Hypothalamus (tissue), 51 donors: ENCODE measurements at regions not wholly inside any gene's neighbourhood (a gene's known extent, or its start where the extent isn't known, plus 50 kb on each side); places are given as distances from the start of the nearest gene placed in this dataset.

Experiments used
- DNase-seq, 51 donors: peaks; one replicate each; lab custom pipeline; 2025; lab: John Stamatoyannopoulos, UW

DNA sequence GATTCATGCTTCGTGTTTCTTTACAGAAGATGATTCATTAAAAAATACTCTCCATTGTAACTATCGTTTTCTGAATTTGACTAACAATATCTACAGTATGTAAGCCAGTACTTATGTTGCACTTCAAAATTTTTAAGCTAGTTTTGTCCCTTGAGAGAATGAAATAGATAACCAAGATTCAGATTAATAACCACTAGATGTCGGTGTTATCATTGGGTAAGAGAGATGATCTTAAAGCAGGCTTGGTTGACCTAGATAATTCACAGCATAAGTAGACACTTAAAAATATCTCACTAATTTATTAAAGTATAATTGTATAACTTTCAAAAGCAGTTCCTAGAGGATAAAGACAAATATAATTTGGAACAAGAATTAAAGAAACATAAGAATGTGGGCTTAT lies 430.9 kb downstream of the C4orf33 start:
- DNase-seq = no peak

DNA sequence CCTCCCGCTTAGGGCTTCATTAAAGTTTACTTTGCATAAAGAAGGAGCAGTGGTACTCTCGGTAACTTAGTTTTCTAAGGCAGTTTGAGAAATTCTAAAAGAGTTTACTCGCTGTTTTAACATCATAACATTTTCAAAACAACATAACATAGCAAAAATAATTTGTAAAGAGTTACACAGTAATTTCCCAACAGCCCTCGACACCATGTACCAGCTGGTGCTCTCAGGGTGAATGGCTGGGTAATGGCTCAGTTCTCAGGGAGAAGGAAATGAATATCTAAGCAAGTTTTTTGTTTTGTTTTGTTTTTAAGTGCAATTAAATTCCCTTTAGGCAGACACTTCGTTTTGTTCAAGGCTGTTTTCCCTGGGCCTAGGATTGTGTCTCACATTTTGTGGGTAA lies 435.3 kb downstream of the C4orf33 start:
- DNase-seq = no peak

DNA sequence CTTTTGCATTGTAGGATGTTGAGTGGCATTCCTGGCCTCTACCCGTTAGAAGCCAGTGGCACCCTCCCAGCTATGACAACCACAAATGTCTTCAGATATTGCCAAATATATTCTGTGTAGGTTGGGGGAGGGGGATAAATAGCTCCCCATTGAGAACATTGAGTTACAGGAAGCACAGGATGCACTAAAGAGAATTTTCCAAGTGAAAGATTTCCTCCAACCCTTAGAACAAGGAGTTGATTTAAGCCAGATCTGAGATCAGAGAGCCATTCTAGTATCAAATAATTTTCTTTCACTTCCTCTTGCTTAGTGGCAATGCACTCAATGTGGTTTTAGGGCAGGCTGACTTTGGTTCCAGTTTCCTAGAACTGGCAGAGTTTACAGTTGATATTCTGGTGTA lies 436.6 kb downstream of the C4orf33 start:
- no peak for DNase-seq

DNA sequence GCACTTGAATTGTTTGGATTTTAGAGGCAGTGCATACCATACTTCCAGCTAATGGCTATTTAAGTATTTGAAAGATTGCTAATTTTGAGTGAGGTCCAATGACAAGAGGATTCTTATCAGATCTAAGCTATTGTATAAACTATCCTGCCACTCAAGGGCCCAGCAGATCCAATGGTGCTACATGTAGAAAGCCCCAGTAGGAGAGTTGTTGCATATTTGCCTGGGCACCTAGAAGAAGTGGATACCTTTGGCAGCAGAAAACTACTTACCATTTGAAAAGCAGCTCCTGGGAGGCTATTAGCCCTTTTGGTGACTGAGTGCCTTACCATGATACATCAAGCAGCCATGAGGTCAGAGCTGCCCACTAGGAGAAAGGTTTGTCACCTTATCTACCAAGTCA lies 447.3 kb downstream of the C4orf33 start:
- no peak for DNase-seq

DNA sequence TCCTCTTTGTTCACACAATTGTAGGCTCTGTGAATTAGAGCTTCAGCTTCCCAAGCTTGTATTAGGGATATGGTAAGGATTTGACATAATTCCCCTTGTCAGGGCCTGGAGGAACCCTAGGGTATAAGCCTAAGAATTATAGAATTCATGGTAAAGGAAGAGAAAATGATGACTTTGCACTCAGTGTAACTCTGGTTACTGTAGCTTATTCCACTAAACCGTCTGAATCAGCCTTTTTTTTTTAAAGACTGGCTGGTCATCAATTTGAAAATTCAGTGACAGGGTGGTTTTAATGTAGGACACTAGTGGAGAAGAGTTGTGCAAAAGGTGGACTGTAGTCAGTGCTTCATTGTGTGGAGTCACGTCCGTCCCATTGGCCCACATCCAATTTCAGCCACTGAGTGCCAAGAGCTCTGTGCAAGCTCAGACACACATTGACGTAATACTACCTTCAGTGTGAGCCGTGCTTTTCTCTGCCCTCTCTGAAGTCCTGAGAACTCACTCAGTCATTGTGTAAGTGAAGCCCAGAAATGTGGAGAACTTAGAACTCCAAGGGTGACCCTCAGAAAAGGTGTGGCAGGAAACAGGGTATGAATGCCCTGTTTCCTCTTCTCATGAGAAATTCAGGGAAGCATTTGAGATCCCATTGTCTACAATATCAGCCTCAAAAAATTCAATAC lies 449.8 kb downstream of the C4orf33 start:
- DNase-seq = peak in 3 of 51 donors; percentile 0 to 10 (median 1)

DNA sequence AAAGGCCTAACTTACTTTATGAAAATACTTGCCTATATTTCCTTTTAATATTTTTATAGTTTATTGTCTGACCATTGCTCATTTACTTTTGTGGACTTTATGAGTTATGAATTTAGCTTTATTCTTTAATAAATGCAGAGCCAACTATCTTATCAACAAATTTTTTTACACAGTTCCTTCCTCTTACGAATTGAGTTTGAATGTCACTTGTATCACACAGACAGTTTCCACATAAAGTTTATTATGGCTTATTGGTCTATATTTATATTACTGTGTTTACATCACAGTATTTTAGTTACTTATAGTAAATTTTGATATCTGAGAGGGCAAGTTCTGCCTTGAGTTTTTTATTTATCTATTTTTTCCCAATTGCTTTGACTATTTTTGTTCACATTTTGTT lies 450.6 kb downstream of the C4orf33 start:
- no peak for DNase-seq

DNA sequence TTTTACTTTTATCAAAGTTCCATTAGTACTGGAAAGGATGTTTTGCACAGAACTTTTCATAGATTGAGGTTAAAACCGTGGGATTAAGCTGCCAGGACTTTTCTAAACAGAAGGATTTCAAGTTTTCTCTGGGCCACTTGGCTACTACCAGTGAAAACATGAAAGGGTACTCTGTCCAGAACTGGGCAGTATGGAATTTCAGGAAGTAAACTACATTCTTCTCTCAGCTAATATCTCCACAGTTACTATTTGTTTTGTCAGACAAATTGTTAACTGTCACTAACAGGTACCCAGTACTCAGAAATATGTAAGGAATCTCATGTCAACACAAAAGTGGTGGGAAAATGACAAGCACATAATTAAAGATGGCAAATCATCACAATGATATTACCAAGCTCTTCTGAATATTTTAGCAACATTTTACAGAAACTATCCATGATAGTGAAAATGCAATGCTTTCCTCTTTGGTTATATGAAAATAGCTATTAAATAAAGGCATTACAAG lies 454.4 kb downstream of the C4orf33 start:
- no peak for DNase-seq

DNA sequence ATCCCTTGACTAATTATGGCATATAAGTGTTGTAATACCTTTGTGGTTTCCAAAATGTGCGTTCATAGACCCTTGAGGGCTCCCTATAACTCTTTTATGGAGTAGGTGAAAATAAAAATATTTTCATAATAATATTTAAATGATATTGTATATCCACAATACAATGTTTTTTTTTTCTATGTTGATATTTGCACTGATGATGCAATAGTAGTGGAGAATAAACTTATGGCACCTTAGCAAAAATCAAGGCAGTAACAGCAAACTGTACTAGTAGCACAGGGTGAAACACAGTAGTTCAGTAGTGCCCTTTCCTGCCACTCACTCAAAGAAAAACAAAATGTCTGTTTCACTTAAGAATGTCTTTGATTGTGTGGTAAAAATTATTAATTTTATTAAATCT lies 465.3 kb downstream of the C4orf33 start:
- no peak for DNase-seq

DNA sequence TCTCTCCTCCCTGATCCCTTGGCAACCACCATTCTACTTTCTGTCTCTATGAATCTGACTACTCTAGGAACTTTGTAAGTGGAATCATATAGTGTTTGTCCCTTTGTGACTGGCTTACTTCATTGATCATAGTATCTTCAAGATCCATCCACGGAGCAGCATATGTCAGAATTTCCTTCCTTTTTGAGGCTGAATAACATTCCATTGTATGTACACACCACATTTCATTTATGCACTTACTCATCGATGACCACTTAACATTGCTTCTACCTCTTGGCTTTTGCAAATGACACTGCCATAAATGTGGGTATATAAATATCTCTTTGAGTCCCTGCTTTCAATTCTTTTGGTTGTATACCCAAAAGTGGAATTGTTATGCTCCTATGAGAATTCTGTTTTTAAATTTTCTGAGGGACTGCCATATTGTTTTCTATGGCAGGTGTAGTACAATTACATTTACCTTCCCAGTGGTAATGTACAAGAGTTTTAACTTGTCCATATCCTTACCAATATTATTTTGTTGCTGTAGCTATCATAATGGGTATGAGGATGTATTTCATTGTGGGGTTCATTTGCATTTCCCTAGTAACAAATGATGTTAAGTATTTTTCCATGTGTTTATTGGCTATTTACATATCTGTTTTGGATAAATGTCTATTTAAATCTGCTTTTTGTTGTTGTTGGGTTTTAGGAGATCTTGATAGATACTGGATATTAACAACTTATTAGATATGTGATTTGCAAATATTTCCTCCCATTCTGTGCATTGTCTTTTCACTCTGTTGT lies 466.1 kb downstream of the C4orf33 start:
- no peak for DNase-seq

DNA sequence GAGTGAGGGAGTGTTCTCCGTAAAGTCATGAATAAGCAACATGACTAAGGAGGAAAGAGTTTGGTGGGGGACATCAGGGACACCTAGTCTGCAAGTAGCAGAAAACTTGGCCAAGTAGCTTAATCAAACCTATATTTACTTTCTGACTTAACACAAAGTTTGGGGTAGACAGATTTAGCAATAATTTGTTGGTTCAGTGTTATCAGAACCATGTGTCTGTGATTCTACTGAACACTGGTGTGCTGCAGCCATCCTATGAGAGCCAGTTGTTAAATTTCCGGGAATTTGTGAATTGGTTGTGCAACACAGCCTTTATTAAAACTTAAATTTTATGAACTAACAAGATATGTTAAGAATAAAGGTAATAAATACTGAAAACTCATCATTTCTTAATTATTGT lies 469.3 kb downstream of the C4orf33 start:
- DNase-seq = no peak

DNA sequence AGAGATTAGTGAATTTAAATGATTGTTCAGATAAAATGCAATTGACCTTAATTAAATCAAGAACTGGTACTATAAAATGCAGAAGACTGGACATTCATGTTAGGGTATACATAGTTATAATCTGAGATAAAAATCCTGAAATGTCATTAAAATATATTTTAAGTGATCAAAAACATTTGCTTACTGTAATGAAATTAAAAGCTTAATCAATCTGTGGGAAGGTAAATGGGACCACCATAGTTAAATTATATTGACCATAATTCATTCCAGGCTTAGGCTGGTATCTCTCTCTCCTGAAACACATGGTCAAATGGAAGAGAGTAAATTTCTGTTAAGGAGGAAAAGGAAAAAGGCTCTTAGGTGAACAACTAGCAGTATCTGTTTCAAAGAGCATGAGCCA lies 474.4 kb downstream of the C4orf33 start:
- DNase-seq = no peak

DNA sequence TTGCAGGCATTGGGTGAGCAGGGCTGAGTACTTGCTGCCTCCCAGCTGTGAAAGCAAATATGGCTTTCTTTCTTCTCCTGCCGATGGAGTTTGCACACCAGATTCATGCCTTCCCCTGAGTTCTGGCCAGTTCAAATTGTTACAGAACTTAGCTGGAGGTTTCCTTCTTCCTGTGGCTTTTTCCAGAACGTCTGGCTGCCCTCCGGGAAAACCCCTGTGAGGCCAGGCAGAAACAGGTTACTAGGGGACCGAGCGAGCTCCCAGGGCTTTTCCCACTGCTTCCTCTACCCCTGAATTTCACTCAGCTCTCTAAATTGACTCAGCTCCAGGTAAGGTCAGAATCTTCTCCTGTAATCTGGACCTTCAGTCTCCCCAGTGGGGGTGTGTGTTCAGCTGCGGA lies 482.4 kb downstream of the C4orf33 start:
- no peak for DNase-seq

DNA sequence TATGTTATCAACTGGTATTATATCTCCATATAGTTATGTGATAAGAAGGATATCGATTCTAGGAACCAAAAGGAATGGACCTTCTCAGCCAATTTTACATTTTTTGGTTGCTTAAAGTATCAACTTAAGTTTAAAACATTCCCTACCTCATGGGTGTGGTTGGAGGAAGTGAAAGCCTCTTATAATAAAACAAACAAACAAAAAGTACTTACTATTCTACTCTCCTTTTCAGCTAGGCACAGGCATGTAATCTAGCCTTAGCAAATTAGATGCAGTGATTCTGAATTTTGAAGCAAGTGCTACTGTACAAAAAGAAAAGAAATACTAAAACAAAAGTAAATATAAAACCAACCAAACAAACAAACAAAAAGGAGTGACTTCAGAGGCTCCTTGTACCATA lies 485.4 kb downstream of the C4orf33 start:
- DNase-seq = no peak

DNA sequence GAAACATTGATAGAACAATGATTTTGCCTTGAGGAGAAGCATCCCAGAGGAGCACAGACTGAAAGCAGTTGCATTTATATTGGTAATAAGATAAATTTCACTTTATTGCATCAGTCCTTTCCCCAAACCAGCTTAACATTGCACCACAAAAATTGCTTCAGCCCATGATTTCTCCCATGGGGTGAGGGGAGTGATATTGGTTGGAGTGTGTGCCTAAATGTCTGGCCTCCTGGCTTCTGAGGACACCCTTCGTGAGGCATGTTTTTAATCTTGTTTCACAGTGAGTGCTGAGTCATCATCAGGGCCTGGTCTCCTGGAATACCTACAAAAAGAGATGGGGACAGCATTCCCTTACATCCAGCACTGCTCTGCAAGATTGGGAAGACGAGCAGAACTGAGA lies 487.9 kb downstream of the C4orf33 start:
- no peak for DNase-seq

DNA sequence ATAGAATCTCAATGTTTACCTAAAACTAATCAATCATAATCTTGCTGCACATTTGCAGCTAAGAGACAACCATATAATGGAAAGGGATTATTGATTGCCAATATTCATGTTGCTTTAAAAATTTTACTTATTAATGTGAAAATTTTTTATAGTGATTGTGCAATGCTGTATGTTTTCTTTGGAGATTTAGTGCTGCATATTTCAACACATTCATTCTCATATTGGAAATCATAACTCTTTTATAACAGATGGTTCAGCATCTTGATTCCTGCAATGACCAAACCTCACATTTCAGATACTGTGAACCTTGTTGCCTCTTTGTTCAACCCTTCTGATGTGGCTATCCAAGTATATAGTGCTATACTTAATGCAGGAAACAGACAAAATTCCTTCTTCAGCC lies 502.6 kb downstream of the C4orf33 start:
- DNase-seq = no peak

DNA sequence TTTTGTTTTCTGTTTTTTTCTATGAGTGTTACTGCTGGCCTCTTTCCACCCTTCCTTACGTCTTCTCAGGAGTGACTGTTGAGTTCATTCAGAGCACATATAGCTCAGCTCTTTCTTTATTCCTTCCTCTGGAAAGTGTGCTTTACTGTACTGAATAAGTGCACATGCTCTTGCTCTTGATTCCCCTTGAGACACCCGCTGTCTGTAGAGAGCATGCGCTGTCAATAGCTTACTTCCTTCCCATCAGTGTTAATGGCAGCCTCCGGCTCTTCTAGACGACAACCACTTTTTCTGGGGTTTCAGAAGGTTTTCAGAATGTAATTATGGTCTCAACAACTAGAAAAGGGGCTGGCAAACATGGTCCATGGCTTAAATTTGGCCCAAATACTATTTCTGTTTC lies 504.9 kb downstream of the C4orf33 start:
- DNase-seq = no peak

DNA sequence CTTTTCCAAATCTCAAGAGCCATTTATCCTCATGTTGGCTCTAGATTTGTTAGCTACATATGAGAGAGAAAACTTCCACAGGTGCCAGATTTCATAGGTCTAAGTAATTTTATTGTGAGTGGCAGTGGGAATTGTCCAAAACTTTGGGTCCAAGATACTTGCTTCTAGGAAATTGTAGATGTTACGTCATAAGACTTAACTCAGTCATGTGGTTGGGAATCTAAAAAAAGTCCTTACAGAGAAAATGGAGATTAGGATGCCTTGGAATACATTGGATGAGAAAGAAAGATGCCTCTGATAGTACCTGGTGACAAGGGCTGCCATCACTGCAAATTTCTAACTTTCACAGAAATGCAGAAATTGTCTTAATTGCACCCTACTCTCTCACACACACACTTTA lies 506.5 kb downstream of the C4orf33 start:
- DNase-seq = no peak

DNA sequence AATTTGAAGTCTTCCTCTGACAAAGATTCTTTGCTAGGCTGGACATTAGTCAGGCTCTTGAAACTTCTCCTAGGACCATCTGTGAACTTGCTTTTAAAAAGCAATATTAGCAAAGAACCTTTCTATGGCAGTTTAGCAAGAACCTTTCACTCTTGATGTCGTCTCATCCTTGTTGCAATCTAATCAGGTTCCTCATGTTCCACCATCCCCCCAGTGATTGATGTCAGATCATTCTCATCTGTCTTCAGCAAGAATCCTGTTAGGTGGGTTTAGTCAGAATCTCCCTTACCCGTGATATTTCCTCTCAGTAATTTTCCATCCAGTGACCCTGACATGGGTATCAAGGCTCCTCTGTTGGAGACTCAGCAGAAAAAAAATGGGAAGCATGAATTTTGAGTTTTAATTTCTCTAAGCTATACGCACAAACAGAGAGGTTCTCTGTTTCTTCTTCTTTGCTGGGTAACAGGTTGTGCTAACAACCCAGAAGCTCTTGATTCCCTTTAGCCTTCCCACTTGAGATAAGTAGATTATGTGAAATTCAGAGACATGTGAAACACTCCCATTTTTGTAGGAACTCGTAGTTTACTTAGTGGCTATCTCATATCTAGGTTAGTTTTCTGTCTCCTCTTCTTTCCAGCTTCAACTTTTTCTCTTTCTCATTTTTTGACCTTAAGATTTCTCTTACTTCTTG lies 507.4 kb downstream of the C4orf33 start:
- DNase-seq = no peak

DNA sequence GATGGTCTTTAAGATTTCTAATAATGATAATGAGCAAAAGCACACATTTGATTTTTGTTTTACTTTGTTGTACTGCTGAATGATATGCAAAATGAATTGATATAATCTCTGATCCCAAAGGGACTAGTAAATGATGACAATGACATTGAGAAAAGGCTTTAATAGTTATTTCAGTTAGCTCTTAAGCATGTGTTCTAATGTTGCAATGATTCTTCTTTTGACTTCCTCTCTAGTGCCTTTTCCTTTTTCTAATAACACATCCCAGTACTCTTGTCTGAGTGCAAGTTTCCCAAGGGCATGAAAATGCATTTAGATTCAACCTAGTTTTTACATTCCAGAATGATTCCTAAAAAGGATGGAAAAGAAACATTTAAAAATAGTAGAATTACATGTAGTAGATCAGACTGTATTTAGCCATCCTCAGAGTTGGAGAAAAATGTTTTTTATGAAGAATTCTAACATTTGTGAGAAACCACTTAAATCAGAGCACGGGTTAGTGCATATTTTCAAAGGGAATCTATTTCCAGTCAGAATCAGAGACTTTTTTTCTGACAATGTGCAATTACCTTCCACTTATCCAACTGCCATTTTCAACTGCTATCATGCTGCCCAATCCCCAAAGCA lies 508.8 kb downstream of the C4orf33 start:
- DNase-seq = no peak

DNA sequence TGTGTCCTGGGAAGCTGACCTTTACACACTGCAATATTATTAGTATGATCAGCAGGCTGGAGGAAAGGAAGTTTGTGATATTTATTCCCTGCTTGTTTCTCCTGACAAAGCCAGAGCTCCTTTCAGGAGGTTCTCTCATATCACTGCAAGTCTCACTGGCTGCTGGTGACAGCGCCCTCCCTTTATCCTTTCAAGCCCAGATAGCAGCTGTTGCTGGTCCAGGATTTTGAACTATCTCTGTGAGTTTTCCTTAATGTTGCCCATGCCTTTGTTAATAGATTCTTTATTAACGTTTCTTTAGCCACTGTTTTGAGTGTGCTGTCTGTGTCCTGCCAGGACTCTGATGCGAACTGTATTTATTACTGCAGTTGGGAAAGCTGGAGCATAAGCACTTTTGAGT lies 518.7 kb downstream of the C4orf33 start:
- no peak for DNase-seq

DNA sequence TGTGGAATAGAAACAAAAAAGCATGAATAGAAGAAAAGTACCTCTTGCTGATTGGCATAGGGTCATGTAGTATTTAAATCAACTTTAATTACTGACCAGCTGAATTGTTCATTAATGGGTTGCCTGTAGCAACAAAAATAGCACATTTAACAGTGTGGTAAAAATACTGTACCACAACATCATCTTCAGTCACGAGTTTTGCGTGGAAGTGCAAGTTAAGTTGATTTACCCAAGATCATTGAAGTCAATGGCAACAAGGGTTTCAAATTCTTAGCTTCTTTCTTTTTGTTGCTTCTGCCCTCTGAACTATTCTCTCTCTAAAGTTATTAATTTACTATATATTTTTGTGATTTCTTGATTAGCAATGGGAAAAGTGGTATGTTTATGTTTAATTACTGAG lies 526.6 kb downstream of the C4orf33 start:
- no peak for DNase-seq
